ENCODE measurements at regions not wholly inside any gene's neighbourhood (a gene's known extent, or its start where the extent isn't known, plus 50 kb on each side); places are given as distances from the start of the nearest gene placed in this dataset.

DNA sequence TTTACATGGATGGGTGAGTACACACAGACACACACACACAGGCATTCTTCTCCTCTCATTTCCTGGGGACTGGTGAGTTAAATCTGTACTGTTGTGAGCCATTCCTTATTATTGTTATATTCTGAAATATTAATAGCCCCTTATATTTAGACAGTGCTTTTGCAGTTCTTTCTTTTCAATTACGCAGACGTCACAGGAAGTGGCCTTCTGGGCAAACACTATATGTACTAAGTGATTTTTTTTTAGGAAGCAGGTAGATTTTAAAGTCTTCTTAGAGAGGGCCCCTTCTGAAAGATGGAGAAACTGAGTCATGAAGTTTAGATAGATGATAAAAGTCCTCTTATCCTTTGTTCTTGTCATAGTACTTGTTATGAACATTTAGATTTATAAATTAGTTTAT is 1213.6 kb downstream of the VRK1 start:
- no peak overlapping the region for H3K4me3 ChIP-seq (ENCODE audit: low read length in 3 of 3)
- no peaks in the 10 kb centered on the region for H3K4me1 ChIP-seq (ENCODE audit: control insufficient read depth in 3 of 3, insufficient read depth in 3 of 3, low read length in 3 of 3)
- H3K9ac ChIP-seq (ENCODE audit: low read depth in 1 of 3, low read length in 3 of 3): no peak overlapping the region
- H3K9me3 ChIP-seq (ENCODE audit: control insufficient read depth in 3 of 3, low read length in 3 of 3): no peaks in the 10 kb centered on the region
- H3K27me3 ChIP-seq (ENCODE audit: control insufficient read depth in 3 of 3, insufficient read depth in 3 of 3, low read length in 3 of 3): no peaks in the 10 kb centered on the region
- no peaks in the 10 kb centered on the region for H3K36me3 ChIP-seq (ENCODE audit: control insufficient read depth in 3 of 3, insufficient read depth in 3 of 3, low read length in 3 of 3)
- H3K27ac ChIP-seq (ENCODE audit: low read depth, low read length): no peak overlapping the region

DNA sequence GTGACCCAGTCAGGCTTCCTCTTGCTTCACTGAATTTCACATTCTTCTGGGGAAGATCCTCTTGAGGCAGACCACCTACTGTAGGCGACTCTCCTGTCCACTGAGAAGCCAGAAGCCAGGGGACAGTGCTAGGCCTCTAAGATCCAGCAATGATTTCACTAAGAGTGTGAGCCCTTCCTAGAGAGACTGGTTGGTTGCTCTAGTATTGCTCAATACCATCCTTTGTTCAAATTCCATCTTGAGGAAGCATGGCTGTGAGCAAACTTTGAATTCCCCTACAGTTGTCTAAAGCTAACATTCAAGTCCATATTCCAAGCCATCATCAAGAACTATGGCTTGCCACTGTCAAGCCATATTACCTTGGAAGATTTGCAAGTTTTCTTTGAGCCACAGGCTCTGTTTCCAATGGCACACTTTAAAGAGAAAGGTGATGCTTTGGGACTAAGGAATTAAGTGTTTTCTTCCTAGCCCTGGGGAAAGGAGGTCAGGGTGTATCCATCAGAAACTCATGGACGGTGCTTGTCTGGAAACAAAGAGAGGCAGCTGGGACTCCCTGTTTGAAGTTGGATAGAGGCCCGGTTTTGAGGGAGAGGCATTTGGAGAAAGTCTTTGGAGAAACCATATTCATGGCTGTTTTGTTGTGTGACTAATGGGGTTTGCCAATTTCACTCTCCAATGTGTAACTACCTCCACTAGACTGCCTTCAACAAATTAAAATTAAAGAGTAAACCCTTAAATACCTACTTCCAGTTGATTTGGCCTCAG is 1217.9 kb downstream of the VRK1 start:
- no peaks in the 10 kb centered on the region for H3K36me3 ChIP-seq (ENCODE audit: control insufficient read depth in 3 of 3, insufficient read depth in 3 of 3, low read length in 3 of 3)
- no peaks in the 10 kb centered on the region for H3K9me3 ChIP-seq (ENCODE audit: control insufficient read depth in 3 of 3, low read length in 3 of 3)
- H3K9ac ChIP-seq (ENCODE audit: low read depth in 1 of 3, low read length in 3 of 3): no peak overlapping the region
- H3K4me1 ChIP-seq (ENCODE audit: control insufficient read depth in 3 of 3, insufficient read depth in 3 of 3, low read length in 3 of 3): no peaks in the 10 kb centered on the region
- no peak overlapping the region for H3K4me3 ChIP-seq (ENCODE audit: low read length in 3 of 3)
- no peak overlapping the region for H3K27ac ChIP-seq (ENCODE audit: low read depth, low read length)
- no peaks in the 10 kb centered on the region for H3K27me3 ChIP-seq (ENCODE audit: control insufficient read depth in 3 of 3, insufficient read depth in 3 of 3, low read length in 3 of 3)

DNA sequence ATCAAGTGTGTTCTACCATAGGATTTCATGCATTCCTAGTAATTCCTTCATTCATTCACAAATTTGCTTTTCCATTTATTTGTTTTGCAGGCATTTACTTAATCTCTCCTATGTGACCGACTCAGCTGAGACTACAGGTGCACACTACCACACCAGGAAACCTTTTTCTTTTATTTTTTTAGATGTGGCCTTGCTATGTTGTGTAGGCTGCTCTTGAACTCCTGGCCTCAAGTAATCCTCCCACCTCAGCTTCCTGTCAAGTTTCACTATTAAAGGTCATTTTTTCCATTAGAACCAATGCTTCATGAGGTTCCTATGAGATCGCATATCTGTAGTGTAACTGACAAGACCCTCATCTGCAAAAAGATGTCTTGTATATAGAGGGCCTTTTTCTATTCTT is 1218.7 kb downstream of the VRK1 start:
- Histone ChIP-seq H3K36me3 (ENCODE audit: control insufficient read depth in 3 of 3, insufficient read depth in 3 of 3, low read length in 3 of 3) (no peaks in the 10 kb centered on the region), H3K27ac (ENCODE audit: low read depth, low read length) (no peak overlapping the region), H3K9ac (ENCODE audit: low read depth in 1 of 3, low read length in 3 of 3) (no peak overlapping the region), H3K27me3 (ENCODE audit: control insufficient read depth in 3 of 3, insufficient read depth in 3 of 3, low read length in 3 of 3) (no peaks in the 10 kb centered on the region), H3K4me3 (ENCODE audit: low read length in 3 of 3) (no peak overlapping the region), H3K4me1 (ENCODE audit: control insufficient read depth in 3 of 3, insufficient read depth in 3 of 3, low read length in 3 of 3) (no peaks in the 10 kb centered on the region), H3K9me3 (ENCODE audit: control insufficient read depth in 3 of 3, low read length in 3 of 3) (no peaks in the 10 kb centered on the region)

DNA sequence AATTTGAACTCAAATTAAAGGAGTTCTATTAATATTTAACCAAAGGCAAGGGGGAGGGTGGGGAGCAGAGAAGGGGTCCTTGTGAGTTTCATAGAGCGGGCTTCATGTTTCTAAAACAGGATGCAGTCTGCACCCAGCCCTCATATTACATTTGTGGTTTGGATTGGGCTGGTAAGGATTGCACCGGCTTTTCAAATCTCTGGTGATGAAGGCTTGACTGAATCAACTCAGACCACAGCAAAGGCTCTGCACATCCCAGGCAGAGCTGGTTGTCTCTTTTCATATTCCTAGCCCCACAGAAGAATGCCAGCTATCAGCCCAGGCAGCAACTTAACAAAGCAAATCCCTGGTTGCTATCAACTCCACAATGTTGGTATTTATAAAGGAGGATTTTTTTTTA is 1221.4 kb downstream of the VRK1 start:
- Histone ChIP-seq H3K9me3 (ENCODE audit: control insufficient read depth in 3 of 3, low read length in 3 of 3) (no peaks in the 10 kb centered on the region), H3K36me3 (ENCODE audit: control insufficient read depth in 3 of 3, insufficient read depth in 3 of 3, low read length in 3 of 3) (no peaks in the 10 kb centered on the region)

DNA sequence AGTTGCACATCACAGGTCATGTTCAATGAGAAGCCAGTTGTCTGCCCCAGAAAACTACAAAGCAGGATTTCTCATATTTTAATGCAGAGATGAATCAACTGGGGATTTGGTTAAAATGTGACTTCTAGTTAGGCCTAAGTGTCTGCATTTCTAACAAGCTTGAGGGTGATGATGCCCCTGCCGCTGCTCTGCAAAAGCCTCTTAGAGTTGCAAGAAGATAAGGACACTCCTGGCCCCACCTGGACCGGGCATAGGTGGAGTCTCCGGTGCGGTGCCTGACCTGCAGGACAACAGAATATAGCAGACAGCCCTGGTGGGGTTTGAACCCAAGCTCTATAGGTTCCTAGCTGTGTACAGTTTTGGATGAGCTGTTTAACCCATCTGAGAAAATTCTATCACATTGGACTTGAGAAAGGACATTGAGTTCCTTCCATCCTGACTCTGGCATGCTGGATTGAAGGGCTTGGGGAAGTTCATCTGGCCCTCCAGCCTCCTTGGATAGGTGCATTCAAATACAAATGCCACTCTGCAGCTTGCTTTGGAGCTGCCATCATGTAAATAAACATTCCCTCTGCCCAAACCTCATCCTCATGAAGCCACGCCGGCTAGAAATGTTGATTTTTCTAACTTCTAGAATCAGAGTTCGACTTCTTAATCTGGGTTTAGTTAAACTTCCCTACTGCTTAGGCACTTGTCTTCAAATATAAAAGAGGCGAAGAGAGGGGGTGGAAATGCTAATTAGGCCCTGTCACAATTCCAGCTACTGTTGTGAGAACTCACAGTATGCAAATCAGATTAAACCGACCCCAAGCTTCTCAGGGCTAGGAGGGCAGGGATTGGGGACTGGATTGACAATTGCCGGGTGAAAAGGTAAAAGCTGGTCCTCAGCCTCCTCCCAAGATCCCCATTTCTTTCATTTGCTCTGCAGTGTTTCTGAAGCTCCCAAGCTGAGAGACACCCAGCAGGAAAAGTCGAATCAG is 1225.6 kb downstream of the VRK1 start:
- Histone ChIP-seq H3K9ac (ENCODE audit: low read depth in 1 of 3, low read length in 3 of 3) (no peak overlapping the region), H3K9me3 (ENCODE audit: control insufficient read depth in 3 of 3, low read length in 3 of 3) (no peaks in the 10 kb centered on the region), H3K4me1 (ENCODE audit: control insufficient read depth in 3 of 3, insufficient read depth in 3 of 3, low read length in 3 of 3) (no peaks in the 10 kb centered on the region), H3K27me3 (ENCODE audit: control insufficient read depth in 3 of 3, insufficient read depth in 3 of 3, low read length in 3 of 3) (peaks cover 0 to 3% (median 0%) of the 10 kb centered on the region in 3 donors), H3K36me3 (ENCODE audit: control insufficient read depth in 3 of 3, insufficient read depth in 3 of 3, low read length in 3 of 3) (no peaks in the 10 kb centered on the region), H3K4me3 (ENCODE audit: low read length in 3 of 3) (no peak overlapping the region), H3K27ac (ENCODE audit: low read depth, low read length) (no peak overlapping the region)

More for the DNA sequence above, 1221.4 kb downstream of the VRK1 start:
- Histone ChIP-seq H3K4me3 (ENCODE audit: low read length in 3 of 3) (no peak overlapping the region), H3K4me1 (ENCODE audit: control insufficient read depth in 3 of 3, insufficient read depth in 3 of 3, low read length in 3 of 3) (no peaks in the 10 kb centered on the region), H3K27me3 (ENCODE audit: control insufficient read depth in 3 of 3, insufficient read depth in 3 of 3, low read length in 3 of 3) (no peaks in the 10 kb centered on the region), H3K27ac (ENCODE audit: low read depth, low read length) (no peak overlapping the region), H3K9ac (ENCODE audit: low read depth in 1 of 3, low read length in 3 of 3) (no peak overlapping the region)

DNA sequence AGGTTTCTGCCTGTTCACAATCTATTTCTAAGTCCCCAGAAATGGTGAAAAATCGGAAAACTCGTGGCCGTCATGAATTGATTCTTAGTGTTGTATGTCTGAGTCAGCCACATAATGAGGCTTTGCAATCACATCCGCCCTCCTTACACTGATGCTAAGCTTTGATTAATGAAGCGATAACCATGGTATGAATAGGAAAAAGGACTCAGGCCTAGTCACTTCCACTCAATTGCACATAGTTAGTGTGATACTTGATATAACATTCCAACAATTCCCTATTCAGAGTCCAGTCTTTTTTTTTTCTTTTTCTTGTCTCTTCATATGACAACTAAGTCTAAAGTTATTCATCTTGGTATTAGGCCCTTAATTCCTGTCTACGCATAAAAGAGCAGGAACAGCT is 1231.0 kb downstream of the VRK1 start:
- Histone ChIP-seq H3K27ac (ENCODE audit: low read depth, low read length) (no peak overlapping the region), H3K9me3 (ENCODE audit: control insufficient read depth in 3 of 3, low read length in 3 of 3) (peaks cover 0 to 5% (median 0%) of the 10 kb centered on the region in 3 donors), H3K9ac (ENCODE audit: low read depth in 1 of 3, low read length in 3 of 3) (no peak overlapping the region), H3K27me3 (ENCODE audit: control insufficient read depth in 3 of 3, insufficient read depth in 3 of 3, low read length in 3 of 3) (peaks cover 0 to 3% (median 0%) of the 10 kb centered on the region in 3 donors), H3K36me3 (ENCODE audit: control insufficient read depth in 3 of 3, insufficient read depth in 3 of 3, low read length in 3 of 3) (no peaks in the 10 kb centered on the region), H3K4me1 (ENCODE audit: control insufficient read depth in 3 of 3, insufficient read depth in 3 of 3, low read length in 3 of 3) (no peaks in the 10 kb centered on the region), H3K4me3 (ENCODE audit: low read length in 3 of 3) (no peak overlapping the region)

DNA sequence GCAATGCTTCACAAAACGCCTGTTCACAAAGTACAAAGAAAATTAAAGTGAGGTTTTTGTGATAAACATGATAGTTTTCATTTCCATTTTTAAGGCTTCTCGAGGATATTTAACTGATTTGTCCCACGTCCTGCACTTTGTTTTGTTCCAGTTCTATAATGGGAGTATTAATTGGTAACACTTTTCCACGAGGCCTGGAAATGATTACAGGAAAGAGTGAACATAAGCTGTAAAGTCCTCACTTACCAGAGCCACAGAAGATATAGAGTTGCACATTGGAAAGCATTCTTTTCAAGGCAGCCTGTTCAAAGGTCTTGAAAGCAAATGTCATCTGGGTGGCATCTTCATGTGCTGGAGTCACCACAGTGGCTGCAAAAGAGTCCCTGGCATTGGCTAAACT is 1236.6 kb downstream of the BCL11B start:
- Histone ChIP-seq H3K9ac (ENCODE audit: low read depth in 1 of 3, low read length in 3 of 3) (no peak overlapping the region), H3K27ac (ENCODE audit: low read depth, low read length) (no peak overlapping the region)

DNA sequence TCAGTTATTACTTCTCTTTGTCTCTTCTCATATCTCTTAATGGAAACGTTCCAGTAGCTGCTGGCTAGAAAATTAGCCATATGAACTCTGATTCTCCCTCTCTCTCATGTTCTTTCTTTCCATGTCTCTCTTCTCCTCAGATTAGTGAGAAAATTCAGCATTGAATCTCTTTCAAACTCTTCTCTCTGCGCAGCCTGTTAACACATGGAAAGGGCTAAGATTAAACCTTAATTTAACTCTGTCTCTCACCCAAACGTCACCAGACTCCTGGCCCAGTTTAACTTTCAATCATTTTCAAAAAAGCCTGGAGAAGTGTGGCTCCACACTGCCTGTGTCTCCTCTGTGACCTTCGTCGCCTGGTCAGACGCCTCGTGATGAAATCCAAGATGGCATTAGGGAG is 1234.2 kb downstream of the BCL11B start:
- H3K27ac ChIP-seq (ENCODE audit: low read depth, low read length): no peak overlapping the region
- no peaks in the 10 kb centered on the region for H3K9me3 ChIP-seq (ENCODE audit: control insufficient read depth in 3 of 3, low read length in 3 of 3)
- H3K9ac ChIP-seq (ENCODE audit: low read depth in 1 of 3, low read length in 3 of 3): no peak overlapping the region
- H3K27me3 ChIP-seq (ENCODE audit: control insufficient read depth in 3 of 3, insufficient read depth in 3 of 3, low read length in 3 of 3): no peaks in the 10 kb centered on the region
- H3K36me3 ChIP-seq (ENCODE audit: control insufficient read depth in 3 of 3, insufficient read depth in 3 of 3, low read length in 3 of 3): no peaks in the 10 kb centered on the region
- no peaks in the 10 kb centered on the region for H3K4me1 ChIP-seq (ENCODE audit: control insufficient read depth in 3 of 3, insufficient read depth in 3 of 3, low read length in 3 of 3)
- no peak overlapping the region for H3K4me3 ChIP-seq (ENCODE audit: low read length in 3 of 3)

More for the DNA sequence above, 1236.6 kb downstream of the BCL11B start:
- Histone ChIP-seq H3K27me3 (ENCODE audit: control insufficient read depth in 3 of 3, insufficient read depth in 3 of 3, low read length in 3 of 3) (no peaks in the 10 kb centered on the region), H3K36me3 (ENCODE audit: control insufficient read depth in 3 of 3, insufficient read depth in 3 of 3, low read length in 3 of 3) (no peaks in the 10 kb centered on the region), H3K4me3 (ENCODE audit: low read length in 3 of 3) (no peak overlapping the region), H3K4me1 (ENCODE audit: control insufficient read depth in 3 of 3, insufficient read depth in 3 of 3, low read length in 3 of 3) (no peaks in the 10 kb centered on the region), H3K9me3 (ENCODE audit: control insufficient read depth in 3 of 3, low read length in 3 of 3) (peaks cover 0 to 5% (median 0%) of the 10 kb centered on the region in 3 donors)

DNA sequence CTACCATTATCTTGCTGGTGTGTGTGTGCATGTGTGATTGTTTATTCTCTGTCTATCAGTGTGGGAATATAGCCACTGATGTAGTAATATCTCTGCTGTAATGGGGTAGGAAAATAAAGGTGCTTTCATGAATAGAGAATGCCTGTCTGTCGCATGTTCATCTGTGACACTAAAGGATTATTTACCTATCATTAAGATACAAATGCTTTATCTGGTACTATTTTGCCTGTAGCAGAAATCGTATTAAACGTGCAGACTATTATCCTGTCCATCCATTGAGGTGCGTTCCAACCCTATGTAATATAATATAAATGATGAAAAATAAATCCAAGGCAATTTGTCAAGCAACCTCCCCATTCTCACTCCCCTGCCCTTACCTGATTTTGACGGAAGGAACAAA is 1215.1 kb downstream of the BCL11B start:
- H3K27ac ChIP-seq (ENCODE audit: low read depth, low read length): no peak overlapping the region
- H3K9me3 ChIP-seq (ENCODE audit: control insufficient read depth in 3 of 3, low read length in 3 of 3): no peaks in the 10 kb centered on the region
- no peaks in the 10 kb centered on the region for H3K36me3 ChIP-seq (ENCODE audit: control insufficient read depth in 3 of 3, insufficient read depth in 3 of 3, low read length in 3 of 3)
- H3K9ac ChIP-seq (ENCODE audit: low read depth in 1 of 3, low read length in 3 of 3): no peak overlapping the region
- H3K4me1 ChIP-seq (ENCODE audit: control insufficient read depth in 3 of 3, insufficient read depth in 3 of 3, low read length in 3 of 3): no peaks in the 10 kb centered on the region
- H3K4me3 ChIP-seq (ENCODE audit: low read length in 3 of 3): no peak overlapping the region
- H3K27me3 ChIP-seq (ENCODE audit: control insufficient read depth in 3 of 3, insufficient read depth in 3 of 3, low read length in 3 of 3): no peaks in the 10 kb centered on the region

DNA sequence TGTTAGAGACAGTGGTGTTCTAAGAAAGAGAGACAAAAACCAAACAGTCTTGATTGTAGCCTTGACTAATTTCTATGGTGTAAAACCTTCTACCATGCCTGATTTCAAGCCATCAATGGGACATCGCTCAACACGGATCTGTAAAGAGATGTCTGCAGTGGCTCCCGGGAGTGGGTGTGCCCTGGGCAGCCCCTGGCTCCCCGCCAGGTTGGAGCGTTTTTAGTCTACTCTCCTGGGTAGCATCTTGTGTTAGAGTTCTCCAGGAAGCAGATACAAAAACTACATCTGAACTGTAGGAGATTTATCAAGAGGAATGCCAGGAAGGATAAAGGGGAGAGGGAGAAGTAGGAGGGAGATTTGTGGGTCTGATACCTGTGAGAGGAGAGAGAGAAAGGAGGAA is 1212.9 kb downstream of the BCL11B start:
- no peak overlapping the region for H3K9ac ChIP-seq (ENCODE audit: low read depth in 1 of 3, low read length in 3 of 3)
- no peaks in the 10 kb centered on the region for H3K36me3 ChIP-seq (ENCODE audit: control insufficient read depth in 3 of 3, insufficient read depth in 3 of 3, low read length in 3 of 3)
- H3K4me3 ChIP-seq (ENCODE audit: low read length in 3 of 3): no peak overlapping the region
- H3K27ac ChIP-seq (ENCODE audit: low read depth, low read length): no peak overlapping the region
- H3K9me3 ChIP-seq (ENCODE audit: control insufficient read depth in 3 of 3, low read length in 3 of 3): no peaks in the 10 kb centered on the region
- no peaks in the 10 kb centered on the region for H3K27me3 ChIP-seq (ENCODE audit: control insufficient read depth in 3 of 3, insufficient read depth in 3 of 3, low read length in 3 of 3)
- no peaks in the 10 kb centered on the region for H3K4me1 ChIP-seq (ENCODE audit: control insufficient read depth in 3 of 3, insufficient read depth in 3 of 3, low read length in 3 of 3)

Data from skeletal muscle tissue (tissue), 3 donors.